C4-2B (cell line): ENCODE measurements at regions not wholly inside any gene's neighbourhood (a gene's known extent, or its start where the extent isn't known, plus 50 kb on each side); places are given as distances from the start of the nearest gene placed in this dataset.

Experiments used
- ZFX ChIP-seq: fragments of 450-650 bp; IDR thresholded peaks from 2 replicates; pipeline ENCODE4 v1.6.1; 2017
- TF ChIP-seq, protein P1 (sequence below): fragments of 450-650 bp; conservative IDR thresholded peaks from 2 replicates; pipeline ENCODE4 v1.5.1; 2017; ENCODE audit warnings: mild to moderate bottlenecking

DNA sequence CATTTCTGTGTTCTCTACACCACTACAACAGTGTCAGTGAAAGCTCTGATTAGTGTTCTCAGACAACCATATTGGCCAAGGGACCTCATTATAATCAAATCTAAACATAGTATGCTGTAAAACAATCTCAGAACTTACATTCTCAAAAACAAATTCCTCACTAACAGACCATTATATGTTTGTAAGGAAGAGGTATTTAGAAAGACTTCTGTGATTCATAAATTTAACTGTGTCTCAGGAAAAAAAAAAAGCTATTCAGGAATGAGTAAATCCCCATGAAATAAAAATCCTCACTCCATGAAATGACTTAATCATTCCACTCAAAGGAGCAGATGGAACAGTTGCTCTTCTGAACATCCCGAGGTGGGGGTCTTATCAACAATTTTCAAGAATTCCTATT lies 413.0 kb downstream of the CDH2 start:
- TF ChIP-seq, protein P1, sequence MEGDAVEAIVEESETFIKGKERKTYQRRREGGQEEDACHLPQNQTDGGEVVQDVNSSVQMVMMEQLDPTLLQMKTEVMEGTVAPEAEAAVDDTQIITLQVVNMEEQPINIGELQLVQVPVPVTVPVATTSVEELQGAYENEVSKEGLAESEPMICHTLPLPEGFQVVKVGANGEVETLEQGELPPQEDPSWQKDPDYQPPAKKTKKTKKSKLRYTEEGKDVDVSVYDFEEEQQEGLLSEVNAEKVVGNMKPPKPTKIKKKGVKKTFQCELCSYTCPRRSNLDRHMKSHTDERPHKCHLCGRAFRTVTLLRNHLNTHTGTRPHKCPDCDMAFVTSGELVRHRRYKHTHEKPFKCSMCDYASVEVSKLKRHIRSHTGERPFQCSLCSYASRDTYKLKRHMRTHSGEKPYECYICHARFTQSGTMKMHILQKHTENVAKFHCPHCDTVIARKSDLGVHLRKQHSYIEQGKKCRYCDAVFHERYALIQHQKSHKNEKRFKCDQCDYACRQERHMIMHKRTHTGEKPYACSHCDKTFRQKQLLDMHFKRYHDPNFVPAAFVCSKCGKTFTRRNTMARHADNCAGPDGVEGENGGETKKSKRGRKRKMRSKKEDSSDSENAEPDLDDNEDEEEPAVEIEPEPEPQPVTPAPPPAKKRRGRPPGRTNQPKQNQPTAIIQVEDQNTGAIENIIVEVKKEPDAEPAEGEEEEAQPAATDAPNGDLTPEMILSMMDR = no peak
- TF ChIP-seq ZFX = no peak
